Calu3 (cell line): ENCODE measurements at regions not wholly inside any gene's neighbourhood (a gene's known extent, or its start where the extent isn't known, plus 50 kb on each side); places are given as distances from the start of the nearest gene placed in this dataset.

Experiments
- BruUV-seq: library from RNA; stranded (reverse); fragments of 400-500 nt; replicated peaks from 2 replicates; lab custom pipeline; 2021; lab: Mats Ljungman, UMichigan
- CTCF ChIA-PET: fragments of 300-600 bp; sonication (Branson Sonifier 250); formaldehyde crosslinking; loops from one replicate; lab custom pipeline; 2022; ENCODE audit warnings: antibody characterized with exemption; lab: Charles Lee
- DNase-seq: peaks from one replicate; pipeline ENCODE4 v3.0.0; 2022
- H3K27ac Mint-ChIP-seq: one replicate; pipeline ENCODE4 v1.8.0; 2022; ENCODE audit warnings: mixed read lengths; ENCODE audit not compliant: unreplicated experiment
- H3K27me3 Mint-ChIP-seq: one replicate; pipeline ENCODE4 v1.8.0; 2022; ENCODE audit warnings: mixed read lengths; ENCODE audit not compliant: unreplicated experiment
- H3K36me3 Mint-ChIP-seq: one replicate; pipeline ENCODE4 v1.8.0; 2022; ENCODE audit warnings: mild to moderate bottlenecking, moderate library complexity, mixed read lengths; ENCODE audit not compliant: insufficient read depth, unreplicated experiment
- H3K4me1 Mint-ChIP-seq: one replicate; pipeline ENCODE4 v1.8.0; 2022; ENCODE audit warnings: mild to moderate bottlenecking, low read depth, mixed read lengths; ENCODE audit not compliant: unreplicated experiment
- H3K4me3 Mint-ChIP-seq: one replicate; pipeline ENCODE4 v1.8.0; 2022; ENCODE audit warnings: mild to moderate bottlenecking, low read depth, moderate library complexity, mixed read lengths; ENCODE audit not compliant: unreplicated experiment
- H3K9me3 Mint-ChIP-seq: one replicate; pipeline ENCODE4 v1.8.0; 2022; ENCODE audit warnings: low read depth, mixed read lengths; ENCODE audit not compliant: unreplicated experiment
- CTCF ChIP-seq: fragments of 200-600 bp; IDR thresholded peaks from one replicate; pipeline ENCODE4 v1.8.0; 2022; ENCODE audit warnings: antibody characterized with exemption; ENCODE audit not compliant: unreplicated experiment
- intact Hi-C: fragments of 100-400 bp; cut with micrococcal nuclease; formaldehyde crosslinking; loops from one replicate; pipeline ENCODE4 v1.10.0; 2022; ENCODE audit not compliant: unreplicated experiment

- no peak overlapping the region for H3K27ac Mint-ChIP-seq
- H3K36me3 Mint-ChIP-seq = no peaks in the 10 kb centered on the region
- no TSS peak for BruUV-seq
- H3K4me3 Mint-ChIP-seq = no peak overlapping the region
- no peak for TF ChIP-seq CTCF
- no peaks in the 10 kb centered on the region for H3K4me1 Mint-ChIP-seq
- H3K27me3 Mint-ChIP-seq = no peaks in the 10 kb centered on the region
- no peak for DNase-seq
- CTCF ChIA-PET = no interaction called here
- intact Hi-C loops = no loop called here
- no peaks in the 10 kb centered on the region for H3K9me3 Mint-ChIP-seq
Measured at GRCh38 chr13:65166675-65167074, 2063.5 kb downstream of the PCDH9 start.

- no peak for DNase-seq
- no peaks in the 10 kb centered on the region for H3K36me3 Mint-ChIP-seq
- no peaks in the 10 kb centered on the region for H3K9me3 Mint-ChIP-seq
- no peaks in the 10 kb centered on the region for H3K27me3 Mint-ChIP-seq
- no peak overlapping the region for H3K4me3 Mint-ChIP-seq
- CTCF ChIA-PET = no interaction called here
- BruUV-seq = no TSS peak
- intact Hi-C loops = no loop called here
- H3K27ac Mint-ChIP-seq = no peak overlapping the region
- TF ChIP-seq CTCF = no peak
- no peaks in the 10 kb centered on the region for H3K4me1 Mint-ChIP-seq
Measured at GRCh38 chr13:65159803-65160202, 2070.3 kb downstream of the PCDH9 start.

GRCh38 chr13:65155861-65156260, 2074.3 kb downstream of the PCDH9 start:
- H3K9me3 Mint-ChIP-seq = no peaks in the 10 kb centered on the region
- CTCF ChIA-PET = no interaction called here

GRCh38 chr13:65154661-65155447, 2075.3 kb downstream of the PCDH9 start:
- no peaks in the 10 kb centered on the region for H3K9me3 Mint-ChIP-seq

More at GRCh38 chr13:65155861-65156260, 2074.3 kb downstream of the PCDH9 start:
- DNase-seq = no peak
- Mint-ChIP-seq H3K4me3 (no peak overlapping the region), H3K36me3 (no peaks in the 10 kb centered on the region), H3K27me3 (no peaks in the 10 kb centered on the region), H3K27ac (no peak overlapping the region), H3K4me1 (no peaks in the 10 kb centered on the region)
- no TSS peak for BruUV-seq
- TF ChIP-seq CTCF = no peak
- intact Hi-C loops = no loop called here

More at GRCh38 chr13:65154661-65155447, 2075.3 kb downstream of the PCDH9 start:
- no TSS peak for BruUV-seq
- intact Hi-C loops = no loop called here
- DNase-seq = no peak
- H3K36me3 Mint-ChIP-seq = no peaks in the 10 kb centered on the region
- H3K4me1 Mint-ChIP-seq = no peaks in the 10 kb centered on the region
- TF ChIP-seq CTCF = no peak
- H3K27me3 Mint-ChIP-seq = no peaks in the 10 kb centered on the region
- no peak overlapping the region for H3K4me3 Mint-ChIP-seq
- CTCF ChIA-PET = no interaction called here
- H3K27ac Mint-ChIP-seq = no peak overlapping the region
